NCI-H345 treated with DMSO at 0.1 percent for 48 hours (cell line): ENCODE measurements at regions not wholly inside any gene's neighbourhood (a gene's known extent, or its start where the extent isn't known, plus 50 kb on each side); places are given as distances from the start of the nearest gene placed in this dataset.
"Not testable (repeated sequence)": the region's sequence is repeated elsewhere in the genome, so short reads cannot be mapped to it uniquely, and the experiment has no call there.

Experiments used
- DNase-seq: peaks from one replicate; lab custom pipeline; 2025; ENCODE audit not compliant: unreplicated experiment; lab: John Stamatoyannopoulos, UW

GRCh38 chr4:170476351-170476750 lies 386.6 kb upstream of the AADAT start:
- DNase-seq = no peak

GRCh38 chr4:170465429-170465828 lies 375.7 kb upstream of the AADAT start:
- no peak for DNase-seq

- no peak for DNase-seq
Observed at GRCh38 chr4:170464614-170465197, 374.9 kb upstream of the AADAT start.

GRCh38 chr4:170446782-170447181 lies 357.0 kb upstream of the AADAT start:
- DNase-seq = no peak

- not testable (repeated sequence) for DNase-seq
Observed at GRCh38 chr4:170441146-170441545, 351.4 kb upstream of the AADAT start.

- DNase-seq = no peak
Observed at GRCh38 chr4:170428929-170429328, 339.2 kb upstream of the AADAT start.

- DNase-seq = no peak
Observed at GRCh38 chr4:170425521-170426143, 335.9 kb upstream of the AADAT start.

GRCh38 chr4:170425040-170425439 lies 335.3 kb upstream of the AADAT start:
- no peak for DNase-seq

- DNase-seq = no peak
Observed at GRCh38 chr4:170423137-170423536, 333.4 kb upstream of the AADAT start.

GRCh38 chr4:170420255-170420693 lies 330.5 kb upstream of the AADAT start:
- DNase-seq = no peak

- no peak for DNase-seq
Observed at GRCh38 chr4:170414961-170415360, 325.2 kb upstream of the AADAT start.

GRCh38 chr4:170414360-170414759 lies 324.6 kb upstream of the AADAT start:
- DNase-seq = no peak

- no peak for DNase-seq
Observed at GRCh38 chr4:170413951-170414350, 324.2 kb upstream of the AADAT start.

GRCh38 chr4:170400361-170400760 lies 310.6 kb upstream of the AADAT start:
- DNase-seq = no peak

- no peak for DNase-seq
Observed at GRCh38 chr4:170399581-170400293, 310.0 kb upstream of the AADAT start.

- no peak for DNase-seq
Observed at GRCh38 chr4:170398218-170398617, 308.5 kb upstream of the AADAT start.

- no peak for DNase-seq
Observed at GRCh38 chr4:170395773-170396172, 306.0 kb upstream of the AADAT start.

GRCh38 chr4:170391066-170391740 lies 301.4 kb upstream of the AADAT start:
- DNase-seq = no peak

GRCh38 chr4:170389411-170389810 lies 299.7 kb upstream of the AADAT start:
- no peak for DNase-seq

- no peak for DNase-seq
Observed at GRCh38 chr4:170388255-170388654, 298.5 kb upstream of the AADAT start.

GRCh38 chr4:170386971-170387370 lies 297.2 kb upstream of the AADAT start:
- no peak for DNase-seq

GRCh38 chr4:170386511-170386910 lies 296.8 kb upstream of the AADAT start:
- no peak for DNase-seq
